Nephron (organoid): ENCODE measurements at regions not wholly inside any gene's neighbourhood (a gene's known extent, or its start where the extent isn't known, plus 50 kb on each side); places are given as distances from the start of the nearest gene placed in this dataset.
"Not testable (repeated sequence)": the region's sequence is repeated elsewhere in the genome, so short reads cannot be mapped to it uniquely, and the experiment has no call there.

Source experiments
- H3K27ac Mint-ChIP-seq, 3 experiments: 2 replicates each; pipeline ENCODE4 v1.8.0; 2020; ENCODE audit warnings: mixed read lengths in 3 of 3, mild to moderate bottlenecking in 2 of 3, moderate library complexity in 1 of 3
- H3K27me3 Mint-ChIP-seq: 2 replicates; pipeline ENCODE4 v1.8.0; 2021; ENCODE audit warnings: low read depth, mild to moderate bottlenecking, moderate library complexity, mixed read lengths
- H3K36me3 Mint-ChIP-seq: 2 replicates; pipeline ENCODE4 v1.8.0; 2020; ENCODE audit warnings: low read depth, mixed read lengths
- H3K4me1 Mint-ChIP-seq: 2 replicates; pipeline ENCODE4 v1.8.0; 2020; ENCODE audit warnings: mixed read lengths
- H3K4me3 Mint-ChIP-seq, 3 experiments: 2 replicates each; pipeline ENCODE4 v1.8.0; 2020; ENCODE audit warnings: mild to moderate bottlenecking in 3 of 3, mixed read lengths in 3 of 3, moderate library complexity in 2 of 3
- H3K9me3 Mint-ChIP-seq: 2 replicates; pipeline ENCODE4 v1.8.0; 2020; ENCODE audit warnings: mixed read lengths
- CTCF ChIP-seq, 3 experiments: fragments of 200-600 bp; sonication (generic); IDR thresholded peaks; one replicate each; pipeline ENCODE4 v1.5.0; 2021; ENCODE audit warnings: antibody characterized with exemption in 3 of 3; ENCODE audit not compliant: unreplicated experiment in 3 of 3

DNA sequence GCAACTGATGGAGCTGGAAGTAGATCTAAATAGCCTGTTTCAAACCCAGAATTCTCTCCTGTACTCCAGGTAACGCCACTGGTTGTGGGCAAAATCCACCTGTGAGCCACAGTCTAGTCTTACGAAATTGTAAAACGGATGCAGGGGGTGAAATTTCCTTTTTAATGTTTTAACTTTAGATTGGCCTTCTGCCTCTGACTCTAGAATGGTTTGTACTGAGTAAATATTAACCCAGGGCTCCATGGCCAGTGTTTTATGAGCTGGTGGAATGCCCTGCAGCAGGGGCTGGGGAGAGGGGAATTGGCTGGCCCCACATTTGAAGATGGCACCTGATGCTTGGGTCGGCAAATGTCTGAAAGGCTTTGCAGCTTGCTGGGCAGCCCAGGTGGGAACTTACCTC lies 156.6 kb downstream of the MYCN start:
- no peaks in the 10 kb centered on the region for H3K9me3 Mint-ChIP-seq
- H3K27me3 Mint-ChIP-seq = peaks cover 15% of the 10 kb centered on the region
- no peak for TF ChIP-seq CTCF (IDR thresholded peaks at IDR 0.05; ENCODE audit: unreplicated experiment in 3 of 3)
- H3K4me3 Mint-ChIP-seq = no peak overlapping the region
- peaks cover 7% of the 10 kb centered on the region for H3K4me1 Mint-ChIP-seq
- no peaks in the 10 kb centered on the region for H3K36me3 Mint-ChIP-seq
- peak overlapping the region; percentile 27 to 94 (median 61) for H3K27ac Mint-ChIP-seq

DNA sequence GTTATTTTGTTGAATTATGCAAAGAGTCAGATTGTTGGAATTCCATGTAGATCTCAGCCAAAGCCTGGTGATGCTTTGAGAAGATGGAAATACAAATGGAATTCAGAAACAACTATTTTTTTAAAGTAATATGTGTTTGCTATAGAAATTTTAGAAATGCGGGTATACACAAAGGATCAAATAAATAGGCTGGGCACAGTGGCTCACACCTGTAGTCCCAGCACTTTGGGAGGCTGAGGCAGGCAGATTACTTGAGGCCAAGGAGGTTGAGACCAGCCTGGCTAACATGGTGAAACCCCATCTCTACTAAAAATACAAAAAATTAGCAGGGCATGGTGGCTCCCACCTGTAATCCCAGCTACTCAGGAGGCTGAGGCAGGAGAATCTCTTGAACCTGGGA lies 155.1 kb downstream of the MYCN start:
- peaks cover 18% of the 10 kb centered on the region for H3K27me3 Mint-ChIP-seq
- H3K9me3 Mint-ChIP-seq, H3K4me3 Mint-ChIP-seq, H3K36me3 Mint-ChIP-seq, H3K4me1 Mint-ChIP-seq: not testable (repeated sequence)
- H3K27ac Mint-ChIP-seq = peak overlapping the region in 1 of 3 experiments; percentile 52

- H3K9me3 Mint-ChIP-seq = no peaks in the 10 kb centered on the region
- H3K27ac Mint-ChIP-seq = peak overlapping the region in 1 of 3 experiments; percentile 52
- H3K27me3 Mint-ChIP-seq = peaks cover 15% of the 10 kb centered on the region
- H3K4me1 Mint-ChIP-seq = peaks cover 7% of the 10 kb centered on the region
- H3K36me3 Mint-ChIP-seq = no peaks in the 10 kb centered on the region
- no peak overlapping the region for H3K4me3 Mint-ChIP-seq
- TF ChIP-seq CTCF (IDR thresholded peaks at IDR 0.05; ENCODE audit: unreplicated experiment in 3 of 3) = no peak
Measured at GRCh38 chr2:16094811-16095210, 154.5 kb downstream of the MYCN start.

DNA sequence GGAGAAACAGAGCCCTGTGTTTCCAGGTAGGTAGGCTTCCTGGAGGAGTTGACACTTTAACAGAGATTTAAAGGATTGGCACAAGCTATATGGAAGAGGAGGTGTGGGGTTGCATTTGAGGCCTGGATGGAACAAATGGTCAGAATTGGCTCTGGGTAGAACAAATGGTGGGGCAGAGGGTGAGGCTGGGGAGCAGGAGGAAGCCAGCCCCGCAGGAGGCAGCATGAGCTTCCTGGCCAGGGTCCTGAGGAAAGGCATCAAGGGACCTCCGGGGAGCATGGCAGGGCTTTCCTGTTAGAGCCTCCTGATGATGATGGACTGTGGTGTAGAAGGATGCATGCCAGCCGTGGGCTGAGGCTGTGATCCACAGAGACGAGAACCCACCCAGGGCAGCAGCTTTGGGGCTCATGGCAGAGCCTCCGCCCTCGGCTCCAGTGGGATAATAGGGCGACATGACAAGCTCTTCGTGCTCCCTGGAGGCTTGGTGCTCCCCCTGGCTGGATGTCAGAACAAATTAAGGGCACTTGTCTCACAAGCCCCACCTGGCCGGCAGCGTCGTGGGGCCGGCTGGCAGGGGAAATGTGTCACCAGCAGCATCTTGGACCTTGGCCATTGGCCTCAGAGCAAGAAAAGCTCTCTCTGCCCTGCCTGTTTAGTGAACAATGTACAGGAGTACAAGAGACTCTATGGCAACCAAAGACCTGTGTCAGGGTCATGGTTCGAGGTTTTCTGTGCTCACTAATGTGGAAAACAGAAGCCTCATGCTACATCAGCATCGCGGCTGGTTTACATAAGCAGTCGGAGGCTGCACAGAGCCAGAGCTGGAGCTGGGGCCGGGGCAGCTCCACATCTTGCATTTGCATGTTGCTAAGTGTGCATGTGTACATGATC lies 153.5 kb downstream of the MYCN start:
- Mint-ChIP-seq H3K36me3 (no peaks in the 10 kb centered on the region), H3K4me3 (no peak overlapping the region), H3K4me1 (peaks cover 7% of the 10 kb centered on the region), H3K27ac (peak overlapping the region in 2 of 3 experiments; percentile 29 to 91), H3K9me3 (no peaks in the 10 kb centered on the region), H3K27me3 (peaks cover 15% of the 10 kb centered on the region)
- TF ChIP-seq CTCF (IDR thresholded peaks at IDR 0.05; ENCODE audit: unreplicated experiment in 3 of 3) = no peak

DNA sequence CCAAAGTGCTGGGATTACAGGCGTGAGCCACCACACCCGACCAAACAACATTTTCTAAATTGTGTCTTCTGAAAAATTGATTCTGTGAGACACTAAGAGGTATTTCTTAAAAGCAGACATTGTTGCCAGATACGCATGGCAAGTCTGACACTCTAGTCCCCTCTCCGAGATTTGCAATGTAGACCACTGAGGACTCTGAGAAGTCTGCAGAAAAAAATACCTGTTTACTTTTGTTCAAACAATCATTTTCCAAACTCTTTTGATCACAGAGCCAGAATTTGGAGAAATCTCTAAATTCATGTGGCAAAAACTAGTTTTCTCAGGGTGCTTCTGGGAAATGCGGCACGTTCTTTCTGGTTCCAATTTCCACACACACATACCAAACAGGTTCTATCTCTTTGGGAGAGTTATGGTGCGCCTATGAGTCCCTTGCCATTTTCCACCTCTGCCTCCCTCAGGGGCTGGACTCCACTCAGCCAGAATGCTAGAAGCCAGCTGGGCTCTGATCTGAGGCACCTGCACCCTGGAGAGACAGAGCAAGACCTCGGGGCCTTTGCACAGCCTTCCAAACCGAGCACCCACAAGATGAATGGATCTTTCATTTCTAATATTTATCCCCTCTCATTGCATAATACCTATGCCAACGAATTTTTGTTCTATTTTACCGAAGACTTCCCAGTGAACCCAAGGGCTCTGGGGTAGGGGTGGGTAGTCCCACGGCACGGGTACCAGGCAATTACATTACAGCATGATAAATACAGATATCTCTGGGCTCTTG lies 152.7 kb downstream of the MYCN start:
- Mint-ChIP-seq H3K27ac (peak overlapping the region in 1 of 3 experiments; percentile 91), H3K9me3 (no peaks in the 10 kb centered on the region), H3K4me1 (peaks cover 7% of the 10 kb centered on the region), H3K36me3 (no peaks in the 10 kb centered on the region), H3K4me3 (no peak overlapping the region), H3K27me3 (peaks cover 15% of the 10 kb centered on the region)
- TF ChIP-seq CTCF (IDR thresholded peaks at IDR 0.05; ENCODE audit: unreplicated experiment in 3 of 3) = no peak

GRCh38 chr2:16091576-16092282 lies 151.4 kb downstream of the MYCN start:
- H3K4me3 Mint-ChIP-seq = no peak overlapping the region
- peaks cover 11% of the 10 kb centered on the region for H3K27me3 Mint-ChIP-seq
- peaks cover 7% of the 10 kb centered on the region for H3K4me1 Mint-ChIP-seq
- no peaks in the 10 kb centered on the region for H3K36me3 Mint-ChIP-seq
- H3K27ac Mint-ChIP-seq = no peak overlapping the region
- no peak for TF ChIP-seq CTCF (IDR thresholded peaks at IDR 0.05; ENCODE audit: unreplicated experiment in 3 of 3)
- no peaks in the 10 kb centered on the region for H3K9me3 Mint-ChIP-seq
